ENCODE measurements at regions not wholly inside any gene's neighbourhood (a gene's known extent, or its start where the extent isn't known, plus 50 kb on each side); places are given as distances from the start of the nearest gene placed in this dataset.
"Not testable (repeated sequence)": the region's sequence is repeated elsewhere in the genome, so short reads cannot be mapped to it uniquely, and the experiment has no call there.

DNA sequence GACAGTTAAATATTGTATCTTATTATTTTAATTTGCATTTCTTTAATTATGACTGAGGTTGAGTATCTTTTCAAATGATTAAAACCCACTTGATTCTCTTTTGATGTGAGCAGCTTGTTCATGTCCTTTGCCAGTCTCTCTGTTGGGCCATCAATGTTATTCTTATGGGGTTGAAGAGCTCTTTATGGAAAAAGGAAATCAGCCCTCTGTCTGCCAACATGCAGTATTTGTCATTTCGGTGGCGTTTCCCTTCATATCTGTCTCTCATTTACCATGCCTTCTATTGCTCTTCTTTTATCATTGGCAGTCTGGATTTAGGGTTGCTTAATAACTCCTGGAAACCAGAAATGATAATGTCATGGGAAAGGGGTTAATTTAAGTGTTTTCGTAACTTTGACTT lies 340.7 kb upstream of the DNAJC19 start:
- DNase-seq (ENCODE audit: low spot score), result no peak

DNA sequence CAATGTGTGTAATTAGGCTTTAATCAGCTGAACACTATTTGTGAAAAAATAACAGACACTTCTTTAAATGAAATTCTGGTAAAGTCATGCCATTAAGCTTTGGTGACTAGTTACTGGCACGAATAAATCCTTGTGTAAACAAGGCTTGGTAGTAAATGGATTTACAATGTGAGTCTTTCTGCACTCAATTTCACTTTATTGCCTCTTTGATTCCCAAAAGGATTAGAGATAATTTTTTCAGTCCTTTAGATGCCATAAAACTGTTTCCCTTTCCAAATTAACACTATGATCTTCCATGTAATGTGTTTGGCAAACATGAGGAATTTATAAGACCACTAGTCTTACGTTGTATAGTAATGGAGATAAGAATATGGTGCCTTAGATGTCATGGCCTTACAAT lies 339.5 kb upstream of the DNAJC19 start:
- no peak for DNase-seq (ENCODE audit: low spot score)

DNA sequence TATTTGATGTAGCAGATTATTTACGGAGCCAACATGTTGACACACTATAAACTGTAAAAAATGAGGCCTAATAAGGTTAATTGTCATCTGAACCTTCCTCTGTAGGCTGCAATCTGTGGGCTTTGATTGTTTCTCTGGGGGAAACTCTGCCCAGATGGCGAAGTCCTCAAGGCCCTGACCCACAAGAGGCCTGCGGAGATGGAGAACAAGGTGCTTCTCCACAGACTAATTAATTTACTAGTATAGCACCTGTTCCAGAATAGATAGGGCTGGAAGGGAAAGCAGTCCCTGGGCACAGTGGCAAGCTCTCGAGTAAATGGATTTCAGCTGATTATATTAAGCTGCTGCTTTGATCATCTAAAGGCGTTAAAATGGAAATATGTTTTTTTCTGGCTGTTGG lies 338.8 kb upstream of the DNAJC19 start:
- DNase-seq (ENCODE audit: low spot score), result no peak

DNA sequence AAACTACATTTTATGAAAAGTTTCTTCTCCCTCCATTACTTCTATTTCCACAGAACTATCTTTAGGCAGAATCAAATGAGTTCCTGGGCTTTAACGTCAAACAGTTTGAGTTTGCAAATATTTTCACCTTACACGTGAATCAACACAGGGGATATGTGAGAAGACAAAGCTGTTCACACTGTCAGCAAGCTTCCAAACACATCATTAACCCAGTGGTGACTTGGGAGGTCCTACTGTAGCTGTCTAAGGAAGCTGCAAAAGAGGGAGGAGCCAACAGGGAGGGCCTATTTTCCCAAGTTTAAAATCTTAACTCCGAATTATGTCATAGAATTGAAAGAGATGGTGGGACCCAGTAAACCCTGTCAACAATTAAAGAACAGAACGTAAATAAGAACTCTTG lies 337.8 kb upstream of the DNAJC19 start:
- DNase-seq (ENCODE audit: low spot score), result no peak

DNA sequence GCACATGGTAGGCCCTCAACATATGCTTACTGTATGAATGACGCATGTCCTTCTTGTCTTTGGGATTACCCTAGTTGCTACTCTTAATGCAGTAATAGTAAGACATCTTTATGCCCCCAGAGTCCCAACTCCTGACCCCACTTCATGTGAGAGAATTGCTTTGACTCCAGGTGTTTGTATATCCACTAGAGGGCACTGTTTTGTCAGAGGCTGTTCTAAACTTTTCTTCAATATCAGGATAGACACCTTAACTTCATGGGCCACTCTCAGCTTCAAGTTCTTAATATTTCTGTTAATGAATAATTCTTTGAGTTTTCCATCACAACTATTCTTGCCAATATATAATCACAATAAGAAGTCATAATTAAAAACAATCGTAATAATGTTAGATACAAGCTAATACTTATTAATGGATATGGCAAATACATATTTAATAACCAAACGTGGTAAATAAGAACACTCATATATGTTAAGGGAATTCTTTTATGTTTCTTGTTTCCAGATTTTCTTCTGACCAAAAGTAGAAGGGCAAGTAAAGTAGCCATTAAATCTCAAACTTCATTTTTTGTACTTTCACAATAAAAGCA lies 337.2 kb upstream of the DNAJC19 start:
- DNase-seq (ENCODE audit: low spot score), result peak; percentile 6

DNA sequence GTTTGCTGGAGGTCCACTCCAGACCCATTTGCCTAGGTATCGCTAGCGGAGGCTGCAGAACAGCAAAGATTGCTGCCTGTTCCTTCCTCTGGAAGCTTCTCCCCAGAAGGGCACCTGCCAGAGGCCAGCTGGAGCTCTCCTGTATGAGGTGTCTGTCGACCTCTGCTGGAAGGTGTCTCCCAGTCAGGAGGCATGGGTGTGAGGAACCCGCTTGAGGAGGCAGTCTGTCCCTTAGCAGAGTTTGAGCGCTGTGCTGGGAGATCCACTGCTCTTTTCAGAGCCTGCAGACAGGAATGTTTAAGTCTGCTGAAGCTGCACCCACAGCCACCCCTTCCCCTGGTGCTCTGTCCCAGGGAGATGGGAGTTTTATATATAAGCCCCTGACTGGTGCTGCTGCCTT lies 335.0 kb upstream of the DNAJC19 start:
- not testable (repeated sequence) for DNase-seq (ENCODE audit: low spot score)

DNA sequence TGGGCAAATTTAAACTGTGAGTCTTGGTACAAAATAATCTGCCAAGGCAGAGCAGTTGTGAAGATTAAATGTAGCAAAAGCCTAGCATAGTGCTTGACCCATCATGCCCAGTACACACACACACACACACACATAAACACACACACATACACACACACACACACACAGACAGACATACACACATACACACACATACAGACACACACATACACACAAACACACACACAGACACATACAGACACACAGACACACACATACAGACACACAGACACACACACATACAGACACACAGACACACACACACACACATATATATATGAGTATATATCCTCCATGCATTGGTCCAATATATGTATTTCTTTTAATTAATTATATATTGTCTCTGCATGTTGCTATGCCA lies 328.8 kb upstream of the DNAJC19 start:
- no peak for DNase-seq (ENCODE audit: low spot score)

DNA sequence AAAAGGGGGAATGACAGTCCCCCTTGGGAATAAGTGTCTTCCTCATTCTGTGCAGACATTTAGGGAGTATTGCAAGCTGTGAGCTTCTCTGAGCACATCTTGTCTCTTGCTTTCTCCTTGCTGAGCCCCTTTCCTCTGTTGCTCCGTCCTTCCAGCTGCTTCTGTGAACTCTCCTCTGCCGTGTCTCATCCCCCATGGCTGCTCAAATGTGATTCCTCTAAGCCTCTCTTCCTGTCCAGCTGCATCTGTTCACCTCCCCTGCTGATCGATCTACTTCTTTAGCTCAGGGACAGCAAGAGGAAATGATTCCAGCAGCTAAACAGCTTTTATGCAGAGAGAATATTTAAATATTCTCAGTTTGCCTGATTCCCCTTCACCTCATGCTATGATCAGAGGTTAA lies 328.0 kb upstream of the DNAJC19 start:
- no peak for DNase-seq (ENCODE audit: low spot score)

DNA sequence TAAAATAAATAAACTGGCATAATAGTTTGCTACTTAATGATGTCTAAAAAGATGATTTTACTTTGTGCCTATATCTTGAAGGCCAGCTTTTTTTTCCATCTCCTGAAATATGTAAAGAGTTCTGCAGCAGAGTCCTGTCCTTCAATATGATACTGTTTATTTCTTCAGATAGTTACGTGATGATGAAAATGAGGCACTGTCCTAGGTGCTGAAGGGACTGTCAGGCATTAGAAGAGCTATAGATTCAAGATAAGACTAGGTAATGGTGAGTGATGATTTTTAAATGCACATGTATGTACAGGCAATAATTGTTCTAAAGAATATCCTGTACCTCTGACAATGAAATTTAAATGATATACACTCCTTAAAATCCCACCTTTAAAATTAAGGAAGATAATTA lies 326.9 kb upstream of the DNAJC19 start:
- DNase-seq (ENCODE audit: low spot score), result no peak

DNA sequence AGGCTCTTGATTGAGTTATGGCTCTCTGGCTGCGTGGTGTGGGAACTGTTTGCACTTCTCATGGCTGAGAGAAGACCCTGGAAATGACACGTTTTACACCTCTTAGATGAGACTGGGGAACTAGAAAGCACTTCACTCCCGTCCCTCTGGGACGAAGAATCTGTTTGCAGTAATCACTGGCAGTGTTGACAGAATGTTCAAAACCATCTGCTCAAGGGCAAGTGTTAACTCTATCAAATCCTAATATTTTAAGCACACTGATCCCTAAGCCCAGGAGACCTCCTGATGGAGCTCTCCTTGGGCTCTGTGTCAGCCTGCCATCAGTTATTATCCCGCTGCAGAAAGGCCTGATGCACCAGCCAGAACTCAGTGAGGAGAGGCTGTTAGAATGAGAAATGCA lies 323.8 kb upstream of the DNAJC19 start:
- no peak for DNase-seq (ENCODE audit: low spot score)

DNA sequence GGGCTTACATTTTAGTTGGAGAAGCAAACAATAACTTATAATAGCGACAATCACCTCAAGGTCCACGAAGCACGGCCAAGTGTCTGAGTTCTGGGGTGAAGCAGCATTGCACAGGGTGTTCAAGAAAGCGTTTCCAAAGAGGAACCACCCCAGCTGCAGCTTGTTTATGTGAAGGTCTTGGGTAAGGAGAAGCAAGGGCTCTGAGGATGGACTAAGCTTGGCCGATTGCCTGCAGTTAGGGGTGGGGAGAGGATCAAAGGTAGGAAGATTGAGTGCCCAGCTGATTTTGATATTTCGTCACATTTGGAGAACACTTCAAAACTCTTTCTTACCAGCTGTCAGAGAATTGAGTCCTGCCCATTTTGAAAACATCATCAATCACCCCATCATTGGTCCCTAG lies 321.6 kb upstream of the DNAJC19 start:
- DNase-seq (ENCODE audit: low spot score), result no peak

DNA sequence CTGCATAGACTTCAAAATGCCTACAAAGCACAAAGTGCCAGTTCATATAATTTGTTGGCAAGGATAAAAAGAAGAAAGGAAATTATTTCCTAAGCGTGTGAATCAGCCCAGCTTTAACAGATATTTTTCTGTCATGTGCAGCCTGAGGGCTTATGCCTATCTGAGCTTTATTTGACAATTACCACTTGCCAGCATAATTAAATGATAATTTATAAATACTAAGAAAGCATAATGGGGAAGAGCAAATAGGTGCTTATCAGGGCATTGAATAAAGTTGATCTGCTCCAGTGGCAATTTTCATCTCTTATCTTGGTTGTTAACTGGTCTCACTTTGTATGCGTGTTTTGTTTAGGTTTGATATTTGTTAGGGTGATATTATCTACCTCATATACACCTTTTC lies 313.4 kb upstream of the DNAJC19 start:
- no peak for DNase-seq (ENCODE audit: low spot score)

DNA sequence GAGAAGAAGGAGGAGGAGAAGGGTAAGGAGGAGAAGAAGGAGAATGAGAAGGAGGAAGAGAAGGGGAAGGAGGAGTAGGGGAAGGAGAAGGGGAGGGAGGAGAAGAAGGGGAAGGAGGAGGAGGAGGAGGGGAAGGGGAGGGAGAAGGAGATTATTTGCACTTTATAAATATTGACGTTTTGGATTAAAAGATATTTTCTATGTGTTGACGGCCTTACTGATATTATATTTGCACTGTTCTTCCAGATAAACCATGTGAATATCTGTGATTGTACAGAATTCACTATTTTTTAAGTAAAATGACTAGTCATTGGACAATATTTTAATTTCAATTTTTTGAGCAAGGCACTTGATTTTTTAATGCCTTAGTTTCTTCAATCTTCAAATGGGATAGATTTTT lies 310.5 kb upstream of the DNAJC19 start:
- no peak for DNase-seq (ENCODE audit: low spot score)

DNA sequence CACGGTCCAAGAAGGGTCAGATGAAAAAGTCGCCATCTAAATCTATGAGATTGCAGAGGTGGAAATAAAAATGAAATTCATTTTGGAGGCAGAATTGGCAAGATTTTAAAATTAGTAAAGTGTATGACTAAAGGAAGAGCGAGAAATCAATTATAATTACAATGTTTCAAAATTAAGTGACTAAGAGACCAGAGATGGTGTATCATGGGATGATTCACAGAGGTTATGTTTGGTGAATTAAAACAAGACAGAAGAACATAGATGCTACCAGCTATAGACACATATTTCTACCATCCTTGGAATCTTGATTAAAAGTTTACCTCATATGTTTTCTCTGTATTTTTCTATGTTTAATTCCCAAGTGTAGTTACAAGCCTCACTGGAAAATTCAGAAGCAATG lies 308.9 kb upstream of the DNAJC19 start:
- DNase-seq (ENCODE audit: low spot score), result no peak

DNA sequence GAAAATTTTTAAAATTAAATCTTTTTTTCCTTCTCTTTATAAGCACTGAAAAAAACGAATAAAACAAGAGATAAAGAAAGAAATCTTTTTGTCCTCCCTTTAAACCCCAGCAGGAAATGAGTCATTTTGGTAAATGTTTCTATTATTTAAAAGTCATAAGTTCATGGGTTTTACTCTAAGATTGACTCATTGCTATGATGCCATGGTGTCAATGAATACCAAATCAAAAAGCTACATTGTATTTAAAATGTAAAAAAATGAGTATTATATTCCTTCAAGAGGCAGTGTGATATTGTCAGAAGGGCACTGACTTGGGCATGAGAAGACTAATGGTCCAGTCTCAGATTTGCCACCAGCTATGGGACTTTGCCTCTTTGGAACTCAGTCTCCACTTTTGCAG lies 303.4 kb upstream of the DNAJC19 start:
- DNase-seq (ENCODE audit: low spot score), result no peak

DNA sequence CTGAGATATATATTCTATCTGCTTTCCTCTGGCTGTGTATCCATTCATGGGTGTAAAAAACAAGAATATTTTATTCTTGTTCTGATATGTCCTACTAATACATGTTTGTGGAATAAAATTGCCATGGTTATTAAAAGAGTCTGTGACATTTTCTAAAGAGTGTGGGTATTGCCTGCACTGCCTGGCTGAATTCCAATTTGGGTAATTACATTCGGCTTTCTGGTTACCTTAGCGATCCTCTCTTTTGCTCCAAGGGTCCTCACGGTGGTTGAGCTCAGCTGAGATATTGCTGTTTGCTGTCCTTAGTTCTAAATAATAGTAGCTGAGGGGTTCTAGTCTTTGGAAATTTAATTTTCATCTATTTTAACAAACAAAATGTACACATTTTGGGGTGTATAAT lies 301.4 kb upstream of the DNAJC19 start:
- DNase-seq (ENCODE audit: low spot score), result no peak

DNA sequence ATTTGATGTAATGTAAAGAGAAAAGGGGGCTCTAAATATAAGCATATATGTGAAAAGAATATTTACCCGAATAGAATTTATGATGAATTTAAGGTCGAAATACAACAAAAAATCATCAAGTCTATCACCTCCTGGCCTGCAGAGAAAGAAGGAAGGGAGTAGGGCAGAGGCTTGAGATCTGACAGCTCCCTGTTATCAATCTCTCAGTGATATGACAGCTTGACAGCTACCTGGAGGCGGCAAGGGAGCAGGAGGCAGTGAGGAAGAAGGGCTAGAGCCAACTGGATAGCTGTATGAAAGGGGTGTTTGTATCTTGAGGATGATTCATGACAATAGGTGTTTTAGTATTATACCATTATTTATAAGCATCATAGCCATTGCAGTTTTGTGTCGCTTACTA lies 299.8 kb upstream of the DNAJC19 start:
- DNase-seq (ENCODE audit: low spot score), result no peak

DNA sequence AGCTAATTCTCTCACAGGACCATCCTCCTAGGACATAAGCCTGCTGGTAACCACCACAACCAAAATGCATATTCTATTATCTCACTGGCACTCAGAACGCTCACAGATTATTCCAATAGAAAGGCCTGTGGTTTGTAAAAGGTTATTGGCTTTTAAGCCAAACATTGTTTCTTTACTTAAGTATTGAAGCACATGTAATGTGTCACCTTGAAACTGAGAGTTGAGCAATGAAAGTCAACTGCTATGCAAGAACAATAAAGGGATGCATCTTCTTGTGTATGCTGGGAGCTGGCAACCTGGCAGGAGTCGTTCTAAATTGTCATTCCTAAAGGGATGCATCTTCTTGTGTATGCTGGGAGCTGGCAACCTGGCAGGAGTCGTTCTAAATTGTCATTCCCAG lies 298.6 kb upstream of the DNAJC19 start:
- no peak for DNase-seq (ENCODE audit: low spot score)

DNA sequence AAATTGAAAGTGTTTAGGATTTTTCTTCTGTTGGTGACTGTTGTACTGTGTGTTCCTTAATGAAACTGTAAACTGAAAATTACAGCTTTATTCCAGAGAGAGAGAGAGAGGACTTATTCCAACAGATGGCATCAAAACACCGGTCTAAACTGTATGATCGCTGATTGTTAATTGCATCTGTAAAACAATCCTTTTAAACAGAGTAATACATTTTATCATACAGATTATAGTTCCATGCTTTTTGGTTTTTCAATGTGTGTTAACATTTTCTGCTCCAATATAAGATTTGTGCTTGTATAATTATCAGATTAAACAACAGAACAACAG lies 289.7 kb upstream of the DNAJC19 start:
- no peak for DNase-seq (ENCODE audit: low spot score)

DNA sequence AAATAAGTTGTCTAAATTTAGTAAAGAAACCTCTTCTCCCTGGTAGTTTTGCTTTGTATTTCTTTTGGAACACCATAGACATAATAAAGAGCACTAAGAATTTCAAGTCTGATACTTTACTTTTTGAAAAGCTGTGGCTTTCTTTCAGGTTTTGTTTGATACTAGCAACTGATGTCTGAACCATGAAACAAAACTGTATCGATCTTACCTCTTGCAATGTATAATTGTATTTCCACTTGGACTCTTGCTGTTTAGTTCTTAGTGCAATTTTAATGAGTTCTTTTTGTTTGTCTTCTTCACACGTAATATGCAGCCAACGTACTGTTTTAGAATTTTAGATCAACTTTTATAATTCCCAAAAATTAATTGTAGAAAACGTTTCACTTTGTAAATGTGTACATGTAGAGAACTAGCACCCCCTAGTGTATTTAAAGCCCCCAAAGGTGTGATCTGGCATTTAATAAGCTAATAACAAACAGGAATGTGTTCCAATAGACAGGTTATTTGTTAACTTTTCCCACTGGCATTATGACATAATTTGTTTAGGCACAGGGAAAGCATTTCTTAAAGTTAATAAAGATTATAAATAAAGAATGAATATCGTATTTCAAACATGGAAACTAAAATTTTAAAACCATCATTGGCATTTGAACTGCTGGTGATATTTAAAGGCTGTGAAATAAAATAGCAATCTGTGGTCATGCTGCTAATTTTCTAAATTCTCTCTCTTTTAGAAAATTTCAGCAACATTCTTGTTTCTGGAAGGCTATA lies 289.1 kb upstream of the DNAJC19 start:
- no peak for DNase-seq (ENCODE audit: low spot score)

DNA sequence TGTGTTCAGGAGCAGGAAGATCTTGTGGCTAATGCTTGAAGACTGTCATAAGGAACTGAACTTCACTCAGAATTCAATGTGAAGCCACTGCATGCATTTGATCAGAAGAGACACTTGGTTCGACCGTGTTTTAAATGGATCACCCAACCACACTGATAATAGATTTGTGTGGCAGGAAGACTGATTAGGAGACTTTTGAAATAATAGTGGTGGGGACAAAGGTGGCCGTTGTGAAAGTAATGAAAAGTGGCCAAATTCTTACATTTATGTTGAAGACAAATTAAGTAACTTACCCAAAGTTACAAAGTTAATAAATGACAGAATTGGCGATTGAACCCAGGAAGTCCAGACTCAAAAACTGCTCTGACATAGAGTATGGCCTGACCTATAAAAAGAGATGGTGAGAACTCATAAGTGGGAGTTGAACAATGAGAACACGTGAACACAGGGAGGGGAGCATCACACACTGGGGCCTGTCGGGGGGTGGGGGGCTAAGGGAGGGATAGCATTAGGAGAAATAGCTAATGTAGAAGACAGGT lies 286.9 kb upstream of the DNAJC19 start:
- no peak for DNase-seq (ENCODE audit: low spot score)

DNA sequence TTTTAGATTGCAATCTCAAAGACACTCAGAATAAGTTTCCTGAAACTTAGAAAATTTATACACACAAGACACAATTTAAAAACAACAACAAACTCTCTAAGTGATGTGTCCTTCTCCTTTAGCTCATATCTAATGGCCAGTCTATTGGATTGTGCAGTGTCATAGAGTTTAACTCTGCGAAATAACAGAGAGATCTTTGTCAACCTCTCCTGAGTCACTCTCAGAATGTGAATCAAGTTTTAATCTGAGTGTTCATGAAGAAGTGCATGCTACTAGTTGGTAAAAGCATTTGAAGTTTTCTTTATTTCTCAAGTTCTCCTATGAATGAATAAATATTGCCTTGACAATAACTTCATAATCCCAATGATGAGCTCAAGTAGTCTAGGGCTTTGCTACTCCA lies 284.5 kb upstream of the DNAJC19 start:
- DNase-seq (ENCODE audit: low spot score), result no peak

DNA sequence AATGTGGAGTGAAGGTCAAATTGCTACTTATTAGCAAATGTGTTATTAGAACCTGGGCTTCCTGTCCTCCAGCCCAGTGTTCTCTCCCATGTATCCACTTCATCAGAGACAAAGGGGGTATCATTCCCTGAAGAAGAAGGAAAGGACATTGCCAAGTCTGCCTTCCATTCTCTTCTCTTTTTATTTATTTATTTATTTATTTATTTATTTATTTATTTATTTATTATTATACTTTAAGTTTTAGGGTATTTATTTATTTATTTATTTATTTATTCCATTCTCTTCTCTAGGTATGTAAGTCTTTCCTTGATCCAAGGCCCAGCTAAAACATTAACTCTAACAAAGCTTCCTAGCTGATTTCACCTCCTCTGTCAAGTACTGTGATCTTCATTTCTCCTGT lies 277.8 kb upstream of the DNAJC19 start:
- DNase-seq (ENCODE audit: low spot score), result no peak

DNA sequence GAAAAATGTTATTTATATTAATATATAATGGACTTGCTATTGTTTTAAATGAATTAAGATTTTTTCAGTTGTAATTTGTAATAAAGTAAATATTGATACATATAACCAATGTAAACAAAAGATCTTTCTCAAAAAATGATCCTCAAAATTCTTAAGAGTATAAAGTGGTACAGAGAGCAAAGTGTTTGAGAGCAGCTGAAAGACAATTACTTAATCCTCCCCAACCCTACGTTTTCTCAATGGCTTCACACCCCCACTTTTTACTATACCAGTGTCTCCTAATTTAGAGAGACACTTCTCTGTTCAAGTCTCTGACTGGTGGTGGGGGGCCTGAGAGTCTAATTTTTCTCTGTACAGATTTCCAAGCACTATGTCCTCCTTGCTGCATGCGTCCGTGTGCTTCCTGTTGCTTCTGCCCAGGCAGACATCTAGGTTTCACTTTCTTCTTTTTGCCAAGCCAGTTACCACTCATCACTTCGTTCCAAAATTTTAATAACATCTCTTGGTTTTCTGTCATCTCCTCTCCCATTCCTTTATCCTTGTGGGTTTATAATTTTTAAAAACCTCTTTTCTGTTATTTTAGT lies 276.3 kb upstream of the DNAJC19 start:
- DNase-seq (ENCODE audit: low spot score), result no peak

Data from HuH-7 (cell line).